Urinary bladder (tissue), 3 donors: ENCODE measurements at regions not wholly inside any gene's neighbourhood (a gene's known extent, or its start where the extent isn't known, plus 50 kb on each side); places are given as distances from the start of the nearest gene placed in this dataset.

Experiments used
- DNase-seq: peaks from one replicate; pipeline ENCODE4 v3.0.0-alpha.2; 2015; ENCODE audit errors: extremely low spot score
- H3K27ac ChIP-seq: one replicate; pipeline ENCODE4 v1.5.1; 2013; ENCODE audit warnings: low read depth, mild to moderate bottlenecking, moderate library complexity
- H3K36me3 ChIP-seq: one replicate; pipeline ENCODE4 v1.6.1; 2013; ENCODE audit warnings: mild to moderate bottlenecking, moderate library complexity; ENCODE audit not compliant: insufficient read depth
- H3K4me1 ChIP-seq: one replicate; pipeline ENCODE4 v1.6.1; 2013; ENCODE audit warnings: mild to moderate bottlenecking, moderate library complexity; ENCODE audit not compliant: insufficient read depth
- H3K4me3 ChIP-seq: one replicate; pipeline ENCODE4 v1.5.1; 2013; ENCODE audit warnings: low read depth, low read length
- WGBS: extraction: QIAGEN DNeasy Blood & Tissue Kit; methylation state at CpG from one replicate; pipeline ENCODE4 v1.1.7; 2013; 5-methylcytosine and 5-hydroxymethylcytosine counted together
- donor health status: healthy with polysubstance abuse.
- donor health status: healthy.

DNA sequence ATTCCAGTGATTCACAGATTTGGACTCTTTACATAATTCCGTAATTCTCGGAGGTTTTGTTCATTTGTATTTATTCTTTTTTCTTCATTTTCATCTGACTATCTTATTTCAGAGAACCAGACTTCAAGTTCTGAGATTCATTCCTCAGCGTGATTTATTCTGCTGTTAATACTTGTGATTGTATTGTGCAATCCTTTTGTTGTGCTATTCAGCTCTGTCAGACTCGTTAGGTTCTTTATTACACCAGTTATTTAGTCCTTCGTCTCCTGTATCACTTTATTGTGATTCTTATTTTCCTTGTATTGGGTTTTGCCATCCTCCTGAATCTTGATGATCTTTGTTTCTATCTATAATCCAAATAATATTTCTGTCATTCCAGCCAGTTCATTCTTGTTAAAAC is 529.3 kb upstream of the LRRTM4 start:
- Histone ChIP-seq H3K27ac (no peak overlapping the region), H3K36me3 (no peaks in the 10 kb centered on the region), H3K4me3 (no peak overlapping the region), H3K4me1 (no peaks in the 10 kb centered on the region)
- 92% methylated on average over 5 of the region's 5 CpGs for WGBS
- no peak for DNase-seq

DNA sequence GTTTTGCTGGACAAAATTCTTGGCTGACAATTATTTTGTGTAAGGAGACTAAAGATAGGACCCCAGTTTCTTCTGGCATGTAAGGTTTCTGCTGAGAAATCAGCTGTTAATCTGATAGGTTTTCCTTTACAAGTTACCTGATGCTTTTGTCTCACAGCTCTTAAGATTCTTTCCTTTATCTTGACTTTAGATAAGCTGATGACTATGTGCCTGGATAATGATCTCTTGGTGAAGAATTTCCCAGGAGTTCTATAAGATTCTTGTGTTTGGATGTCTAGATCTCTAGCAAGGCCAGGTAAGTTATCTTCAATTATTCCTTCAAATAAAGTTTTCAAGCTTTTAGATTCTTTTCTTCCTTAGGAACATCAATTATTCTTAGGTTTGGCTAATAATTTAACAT is 534.8 kb upstream of the LRRTM4 start:
- DNase-seq: no peak
- Histone ChIP-seq H3K36me3 (no peaks in the 10 kb centered on the region), H3K4me1 (no peaks in the 10 kb centered on the region), H3K4me3 (no peak overlapping the region), H3K27ac (no peak overlapping the region)

DNA sequence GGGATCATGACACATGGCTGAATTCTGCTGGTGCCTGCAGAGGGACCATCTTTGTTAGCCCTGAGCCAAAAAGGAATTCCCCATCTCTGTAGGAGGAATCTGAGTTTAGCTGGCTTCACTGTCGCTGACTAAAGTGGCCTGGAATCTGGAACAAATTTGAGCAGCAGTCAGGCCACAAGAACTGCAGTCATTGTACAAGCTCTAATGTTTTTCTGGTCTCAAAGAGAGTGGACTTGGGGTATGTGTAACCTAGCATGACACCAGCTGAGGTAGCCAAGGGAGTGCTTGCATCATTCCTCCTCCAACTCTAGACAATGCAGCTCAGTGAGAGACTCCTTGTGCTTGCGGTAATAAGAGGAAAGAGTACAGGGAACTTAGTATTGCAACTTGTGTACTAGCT is 539.1 kb upstream of the LRRTM4 start:
- Histone ChIP-seq H3K27ac (no peak overlapping the region), H3K36me3 (no peaks in the 10 kb centered on the region), H3K4me3 (no peak overlapping the region), H3K4me1 (no peaks in the 10 kb centered on the region)
- 82% methylated on average over 2 of the region's 2 CpGs for WGBS
- no peak for DNase-seq

DNA sequence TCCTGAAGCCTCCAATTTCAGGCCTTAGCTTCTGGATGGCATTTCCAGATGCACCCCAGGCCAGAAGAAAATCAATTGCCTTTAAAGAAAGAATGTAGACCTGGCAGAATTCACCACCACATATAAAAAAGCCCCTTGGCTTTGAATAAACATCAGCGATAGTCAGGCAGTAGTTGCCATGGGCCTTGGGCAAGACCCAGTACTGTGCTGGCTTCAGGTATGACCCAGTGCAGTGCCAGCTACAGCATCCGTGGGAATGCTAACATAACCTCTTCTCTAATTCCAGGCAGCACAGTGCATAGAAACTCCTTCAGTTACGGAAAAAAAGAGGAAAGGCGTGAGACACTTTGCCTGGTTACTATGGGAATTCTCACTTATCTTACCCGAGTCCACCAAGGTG is 539.6 kb upstream of the LRRTM4 start:
- Histone ChIP-seq H3K4me3 (no peak overlapping the region), H3K27ac (no peak overlapping the region), H3K36me3 (no peaks in the 10 kb centered on the region), H3K4me1 (no peaks in the 10 kb centered on the region)
- WGBS: 80% methylated on average over 5 of the region's 5 CpGs
- DNase-seq: no peak

DNA sequence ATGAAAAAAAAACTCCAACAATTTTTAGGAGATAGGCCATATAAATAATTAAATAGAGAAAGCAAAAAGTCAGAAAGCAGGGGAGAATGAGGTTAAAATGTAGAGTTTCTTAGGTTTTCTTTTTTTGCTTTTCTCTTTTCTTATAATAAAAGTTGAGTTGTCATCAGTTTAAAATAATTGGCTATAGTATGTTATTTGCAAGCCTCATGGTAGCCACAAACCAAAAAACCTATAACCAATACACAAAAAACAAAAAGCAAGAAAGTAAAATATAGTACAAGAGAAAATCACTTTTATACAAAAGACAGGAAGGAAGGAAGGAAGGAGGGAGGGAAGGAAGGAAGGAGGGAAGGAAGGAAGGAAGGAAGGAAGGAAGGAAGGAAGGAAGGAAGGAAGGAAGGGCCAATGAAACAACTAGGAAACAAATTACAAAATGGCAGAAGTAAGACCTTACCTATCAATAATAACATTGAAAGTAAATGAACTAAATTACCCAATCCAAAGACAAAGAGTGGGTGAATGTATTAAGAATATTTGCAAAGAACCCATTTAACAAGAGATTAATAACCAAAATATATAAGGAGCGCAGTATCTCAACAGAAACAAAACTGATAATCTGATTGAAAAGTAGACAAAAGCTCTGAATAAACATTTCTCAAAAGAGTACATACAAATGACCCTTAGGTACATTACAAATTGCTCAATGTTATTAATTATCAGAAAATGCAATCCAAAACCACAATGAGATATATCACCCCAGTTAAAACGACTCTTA is 541.3 kb upstream of the LRRTM4 start:
- H3K36me3 ChIP-seq: no peaks in the 10 kb centered on the region
- H3K4me1 ChIP-seq: no peaks in the 10 kb centered on the region
- no peak for DNase-seq
- H3K27ac ChIP-seq: no peak overlapping the region
- H3K4me3 ChIP-seq: no peak overlapping the region
- 79% methylated on average over 2 of the region's 2 CpGs for WGBS

DNA sequence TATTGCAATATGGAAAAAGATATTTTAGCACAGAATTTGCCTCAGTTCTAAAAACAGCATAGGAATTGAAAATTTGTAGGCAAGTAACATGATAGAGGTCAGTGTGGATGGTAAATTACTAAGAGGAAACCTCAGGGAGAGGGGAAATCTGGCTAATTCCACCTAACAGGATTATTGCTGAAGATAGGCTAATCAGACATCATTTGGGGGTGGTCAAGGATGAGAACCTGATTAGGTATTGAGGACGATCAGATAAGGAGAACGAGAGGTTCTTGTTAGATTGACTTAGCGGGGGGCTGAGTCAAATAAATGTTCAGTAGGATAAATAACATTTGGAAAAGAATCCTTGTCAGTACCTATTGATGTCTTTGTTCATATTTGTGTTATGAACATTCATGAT is 543.2 kb upstream of the LRRTM4 start:
- Histone ChIP-seq H3K4me1 (no peaks in the 10 kb centered on the region), H3K27ac (no peak overlapping the region), H3K36me3 (no peaks in the 10 kb centered on the region), H3K4me3 (no peak overlapping the region)
- DNase-seq: no peak
- 60% methylated on average over 3 of the region's 3 CpGs for WGBS

DNA sequence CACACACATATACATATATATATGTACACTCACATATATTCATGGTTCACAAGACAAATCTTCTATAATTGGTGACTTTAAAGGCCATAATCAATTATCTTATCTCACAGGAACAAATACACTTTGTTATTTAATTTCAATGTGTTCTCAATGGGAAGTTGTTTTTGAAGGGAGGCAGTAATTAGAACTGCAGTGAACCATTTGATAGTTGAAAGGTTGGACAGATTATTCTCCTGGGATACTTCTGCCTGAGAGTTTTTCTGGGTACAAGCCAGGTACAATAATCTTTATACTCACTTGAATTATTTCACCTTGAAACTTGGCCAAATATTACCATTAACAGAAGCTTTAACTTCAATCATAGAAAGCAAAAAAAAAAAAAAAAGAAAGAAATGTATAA is 546.6 kb upstream of the LRRTM4 start:
- no peak overlapping the region for H3K27ac ChIP-seq
- H3K36me3 ChIP-seq: no peaks in the 10 kb centered on the region
- no peak overlapping the region for H3K4me3 ChIP-seq
- H3K4me1 ChIP-seq: no peaks in the 10 kb centered on the region
- no peak for DNase-seq

DNA sequence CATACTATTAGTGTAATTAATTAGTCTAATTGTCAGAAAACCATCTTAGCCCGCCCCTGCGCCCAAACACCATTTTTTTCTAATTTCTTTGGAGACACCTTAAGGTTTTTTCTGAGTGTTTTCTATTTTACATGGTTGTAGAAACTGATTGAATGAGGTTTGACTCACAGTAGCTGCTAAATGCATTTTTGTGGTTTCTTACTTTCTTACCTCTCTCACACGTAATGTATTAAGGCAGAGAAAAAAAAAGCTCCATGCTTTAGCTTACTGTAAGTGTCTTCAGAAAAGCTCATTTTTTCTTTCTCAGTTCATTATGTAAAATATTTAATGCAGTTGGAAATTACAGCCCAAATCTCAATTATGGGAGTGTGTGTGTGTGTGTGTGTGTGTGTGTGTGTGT is 548.5 kb upstream of the LRRTM4 start:
- WGBS: 87% methylated on average over 3 of the region's 3 CpGs
- no peak overlapping the region for H3K27ac ChIP-seq
- no peaks in the 10 kb centered on the region for H3K4me1 ChIP-seq
- DNase-seq: no peak
- no peaks in the 10 kb centered on the region for H3K36me3 ChIP-seq
- H3K4me3 ChIP-seq: no peak overlapping the region

DNA sequence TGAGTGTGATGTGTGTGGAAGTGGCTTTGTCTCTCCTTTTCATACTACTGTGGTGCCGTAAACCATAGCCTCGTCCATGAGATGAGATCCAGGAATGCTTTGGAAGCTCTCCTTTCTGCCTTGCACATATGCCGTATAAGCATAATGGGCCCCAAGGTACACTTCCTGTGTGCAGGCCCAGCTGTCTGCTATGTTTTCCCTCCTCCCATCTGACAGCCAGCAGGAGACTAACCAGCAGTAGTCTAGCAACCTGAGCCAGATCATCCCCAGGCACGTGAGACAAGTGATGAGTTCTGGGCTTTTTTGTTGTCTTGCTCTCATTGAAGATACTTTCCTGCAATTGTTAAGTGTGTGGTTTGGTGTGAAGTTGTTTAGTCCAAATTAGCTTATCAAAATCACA is 555.5 kb upstream of the LRRTM4 start:
- H3K27ac ChIP-seq: no peak overlapping the region
- WGBS: 54% methylated on average over 4 of the region's 4 CpGs

DNA sequence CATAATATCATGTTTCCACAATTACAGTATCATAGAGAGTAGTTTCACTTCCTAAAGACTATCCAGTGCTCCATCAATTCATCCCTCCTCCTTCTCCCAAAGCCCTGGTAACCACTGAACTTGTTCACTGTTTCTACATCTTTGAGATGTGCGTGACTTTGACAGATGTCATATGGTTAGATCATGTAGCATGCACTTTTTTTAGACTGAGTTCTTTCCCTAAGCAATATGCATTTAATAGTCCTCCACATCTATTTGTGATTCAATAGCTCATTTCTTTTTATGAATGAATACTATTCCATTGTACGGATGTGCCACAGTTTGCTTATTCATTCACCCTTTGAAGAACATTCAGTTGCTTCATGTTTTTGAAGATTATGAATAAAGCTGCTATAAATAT is 560.4 kb upstream of the LRRTM4 start:
- 90% methylated on average over 2 of the region's 2 CpGs for WGBS
- no peak overlapping the region for H3K27ac ChIP-seq
- H3K36me3 ChIP-seq: no peaks in the 10 kb centered on the region
- H3K4me3 ChIP-seq: no peak overlapping the region
- no peaks in the 10 kb centered on the region for H3K4me1 ChIP-seq
- DNase-seq: no peak

More for the DNA sequence above, 555.5 kb upstream of the LRRTM4 start:
- Histone ChIP-seq H3K4me3 (no peak overlapping the region), H3K4me1 (no peaks in the 10 kb centered on the region), H3K36me3 (no peaks in the 10 kb centered on the region)
- no peak for DNase-seq

DNA sequence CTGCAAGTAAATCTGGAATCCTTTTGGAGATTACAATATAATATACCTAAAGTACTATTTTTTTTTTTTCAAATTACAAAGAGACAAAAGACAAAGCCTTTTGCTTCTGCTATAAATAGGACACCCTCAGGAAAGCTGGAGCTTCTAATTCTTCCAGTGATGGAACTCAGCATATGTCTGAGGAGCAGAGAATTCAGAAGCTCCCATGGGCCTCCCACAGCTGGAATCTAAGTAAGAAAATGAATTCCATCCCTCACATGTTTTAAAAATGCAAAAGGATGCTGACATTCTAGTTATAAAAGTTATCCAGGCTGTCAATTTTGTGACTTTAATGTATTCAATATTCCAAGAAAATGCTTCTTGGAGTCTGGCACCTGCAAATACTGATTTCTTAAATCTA is 571.3 kb upstream of the LRRTM4 start:
- Histone ChIP-seq H3K27ac (no peak overlapping the region), H3K4me1 (no peaks in the 10 kb centered on the region), H3K36me3 (no peaks in the 10 kb centered on the region), H3K4me3 (no peak overlapping the region)
- DNase-seq: no peak

DNA sequence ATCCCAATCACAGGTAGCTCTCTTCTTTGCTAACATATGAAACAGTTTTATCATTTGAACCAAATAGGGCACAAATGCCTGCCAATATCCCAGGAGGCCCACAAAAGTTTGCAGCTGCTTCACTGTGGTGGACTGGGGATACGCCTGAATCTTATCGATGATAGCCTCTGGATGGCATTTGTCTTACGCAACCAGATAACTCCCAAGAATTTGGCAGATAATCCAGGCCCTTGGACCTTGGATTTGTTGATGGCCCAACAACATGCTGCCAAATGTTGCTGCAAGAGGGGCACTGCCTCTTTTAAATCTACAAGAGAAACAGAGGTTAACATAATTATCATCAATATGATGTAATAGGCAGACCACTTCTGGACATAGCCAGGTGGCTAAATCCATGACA is 587.1 kb upstream of the LRRTM4 start:
- 47% methylated on average over 3 of the region's 3 CpGs for WGBS
- DNase-seq: no peak

DNA sequence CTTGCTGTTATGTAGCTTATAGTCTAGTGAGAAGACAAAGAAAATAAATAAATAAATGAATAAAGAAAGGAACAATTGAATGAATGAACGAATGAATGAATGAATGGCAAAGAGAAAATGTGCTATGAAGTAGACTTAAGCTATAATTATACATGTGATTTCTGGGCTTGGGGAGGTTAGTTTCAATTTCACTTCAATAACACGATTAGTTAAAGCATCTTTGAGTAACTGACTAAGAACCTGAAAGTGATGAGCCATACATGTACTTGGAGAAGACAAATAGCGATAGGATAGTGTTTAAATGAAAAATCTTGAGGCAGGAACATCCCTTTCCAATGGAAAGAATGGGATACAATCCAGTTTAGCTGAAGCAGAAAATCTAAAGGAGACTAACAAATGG is 593.1 kb upstream of the LRRTM4 start:
- no peaks in the 10 kb centered on the region for H3K4me1 ChIP-seq
- WGBS: 91% methylated on average over 3 of the region's 3 CpGs

More for the DNA sequence above, 587.1 kb upstream of the LRRTM4 start:
- Histone ChIP-seq H3K36me3 (no peaks in the 10 kb centered on the region), H3K4me3 (no peak overlapping the region), H3K4me1 (no peaks in the 10 kb centered on the region), H3K27ac (no peak overlapping the region)

DNA sequence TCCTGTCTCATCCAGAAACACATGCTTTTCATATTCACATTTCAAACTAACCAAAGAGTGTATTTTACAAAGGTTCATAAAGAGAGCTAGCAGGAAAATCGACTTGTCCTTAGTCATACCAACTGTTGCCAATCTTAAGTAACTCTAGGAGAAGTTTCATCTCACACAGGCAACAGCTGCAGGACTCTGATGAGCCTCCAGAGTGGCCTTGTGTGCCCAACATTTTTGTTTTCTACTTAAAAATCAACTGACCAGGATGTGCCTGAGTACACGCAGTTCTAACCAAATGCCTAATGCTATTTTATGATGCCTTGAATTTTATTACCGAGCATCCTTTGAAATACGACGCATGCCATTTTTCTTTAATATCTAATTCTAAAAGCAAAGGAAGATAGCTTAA is 595.9 kb upstream of the LRRTM4 start:
- Histone ChIP-seq H3K27ac (no peak overlapping the region), H3K4me3 (no peak overlapping the region), H3K4me1 (no peaks in the 10 kb centered on the region), H3K36me3 (no peaks in the 10 kb centered on the region)
- DNase-seq: no peak
- WGBS: 82% methylated on average over 5 of the region's 5 CpGs

More for the DNA sequence above, 593.1 kb upstream of the LRRTM4 start:
- H3K36me3 ChIP-seq: no peaks in the 10 kb centered on the region
- no peak overlapping the region for H3K27ac ChIP-seq
- H3K4me3 ChIP-seq: no peak overlapping the region
- no peak for DNase-seq

DNA sequence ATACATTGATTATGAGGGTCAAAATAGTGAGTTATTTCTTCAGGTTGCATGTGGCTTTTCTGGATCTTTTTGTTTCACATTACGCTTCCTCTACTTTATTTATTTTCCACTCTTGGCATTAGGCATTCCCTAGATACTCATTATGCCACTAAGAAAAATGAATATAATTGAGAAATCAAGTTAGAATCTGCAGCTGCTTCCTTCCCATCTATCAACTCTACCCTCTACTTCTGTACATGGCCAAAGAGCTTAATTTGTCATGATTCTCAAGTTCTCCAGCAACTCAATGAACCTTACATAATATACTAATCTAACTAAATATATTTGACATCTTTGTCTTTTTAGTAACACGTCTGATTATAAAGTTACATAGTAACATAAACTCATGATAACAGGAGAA is 598.1 kb upstream of the LRRTM4 start:
- Histone ChIP-seq H3K36me3 (no peaks in the 10 kb centered on the region), H3K4me1 (no peaks in the 10 kb centered on the region), H3K4me3 (no peak overlapping the region), H3K27ac (no peak overlapping the region)
- 63% methylated on average over 2 of the region's 2 CpGs for WGBS
- DNase-seq: no peak
